ENCODE measurements at regions not wholly inside any gene's neighbourhood (a gene's known extent, or its start where the extent isn't known, plus 50 kb on each side); places are given as distances from the start of the nearest gene placed in this dataset.

DNA sequence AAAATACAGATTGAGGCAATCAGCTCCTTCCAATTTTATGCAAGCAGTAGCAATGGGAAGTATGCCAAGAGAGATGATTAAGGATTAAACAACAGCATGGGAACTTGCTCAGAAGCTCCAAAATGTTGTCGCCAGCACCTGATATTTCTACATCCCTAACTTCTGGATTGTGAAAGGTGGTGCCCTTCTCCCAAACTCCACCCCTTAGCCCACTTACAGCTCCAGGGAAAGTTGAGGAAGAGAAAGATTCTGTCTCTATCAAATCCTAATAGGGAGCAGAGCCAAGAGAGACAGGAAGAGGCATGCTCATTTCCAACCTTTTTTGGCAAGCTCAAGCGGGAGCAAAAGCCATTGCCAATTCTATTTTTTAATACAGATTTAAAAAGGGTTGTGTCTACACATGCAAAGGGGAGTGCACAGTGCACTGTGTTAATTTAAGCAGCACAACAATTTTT lies 92.4 kb upstream of the NR3C1 start:
- Histone ChIP-seq H3K36me3 (replicated peaks; ENCODE audit: insufficient read depth, low read length) (no peaks in the 10 kb centered on the region), H3K4me2 (ENCODE audit: low read depth, low read length) (no peak overlapping the region), H3K27ac (ENCODE audit: low read length) (no peak overlapping the region), H3K79me2 (ENCODE audit: low read length) (no peaks in the 10 kb centered on the region), H3F3A (ENCODE audit: insufficient read depth, low read length) (no peaks in the 10 kb centered on the region), H3K9ac (ENCODE audit: low read length) (no peak overlapping the region), H3K4me1 (ENCODE audit: low read length) (no peaks in the 10 kb centered on the region), H3K27me3 (replicated peaks; ENCODE audit: insufficient read depth, low read length) (no peaks in the 10 kb centered on the region), H2AFZ (ENCODE audit: low read length) (no peak overlapping the region), H3K4me3 (ENCODE audit: low read length) (no peak overlapping the region), H3K9me3 (replicated peaks; ENCODE audit: insufficient read depth, low read length) (no peaks in the 10 kb centered on the region), H3K9me2 (replicated peaks; ENCODE audit: insufficient read depth, low read length) (no peaks in the 10 kb centered on the region), H4K20me1 (ENCODE audit: insufficient read depth, low read length) (no peaks in the 10 kb centered on the region)
- DNase-seq, result no peak
- TF ChIP-seq EZH2 (optimal IDR thresholded peaks at IDR 0.05; ENCODE audit: low read depth, low read length), result no peak
- TF ChIP-seq, protein P1, sequence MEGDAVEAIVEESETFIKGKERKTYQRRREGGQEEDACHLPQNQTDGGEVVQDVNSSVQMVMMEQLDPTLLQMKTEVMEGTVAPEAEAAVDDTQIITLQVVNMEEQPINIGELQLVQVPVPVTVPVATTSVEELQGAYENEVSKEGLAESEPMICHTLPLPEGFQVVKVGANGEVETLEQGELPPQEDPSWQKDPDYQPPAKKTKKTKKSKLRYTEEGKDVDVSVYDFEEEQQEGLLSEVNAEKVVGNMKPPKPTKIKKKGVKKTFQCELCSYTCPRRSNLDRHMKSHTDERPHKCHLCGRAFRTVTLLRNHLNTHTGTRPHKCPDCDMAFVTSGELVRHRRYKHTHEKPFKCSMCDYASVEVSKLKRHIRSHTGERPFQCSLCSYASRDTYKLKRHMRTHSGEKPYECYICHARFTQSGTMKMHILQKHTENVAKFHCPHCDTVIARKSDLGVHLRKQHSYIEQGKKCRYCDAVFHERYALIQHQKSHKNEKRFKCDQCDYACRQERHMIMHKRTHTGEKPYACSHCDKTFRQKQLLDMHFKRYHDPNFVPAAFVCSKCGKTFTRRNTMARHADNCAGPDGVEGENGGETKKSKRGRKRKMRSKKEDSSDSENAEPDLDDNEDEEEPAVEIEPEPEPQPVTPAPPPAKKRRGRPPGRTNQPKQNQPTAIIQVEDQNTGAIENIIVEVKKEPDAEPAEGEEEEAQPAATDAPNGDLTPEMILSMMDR (IDR thresholded peaks at IDR 0.05; ENCODE audit: low read length), result no peak
- TF ChIP-seq EZH2phosphoT487 (IDR thresholded peaks at IDR 0.05; ENCODE audit: low read length), result no peak

DNA sequence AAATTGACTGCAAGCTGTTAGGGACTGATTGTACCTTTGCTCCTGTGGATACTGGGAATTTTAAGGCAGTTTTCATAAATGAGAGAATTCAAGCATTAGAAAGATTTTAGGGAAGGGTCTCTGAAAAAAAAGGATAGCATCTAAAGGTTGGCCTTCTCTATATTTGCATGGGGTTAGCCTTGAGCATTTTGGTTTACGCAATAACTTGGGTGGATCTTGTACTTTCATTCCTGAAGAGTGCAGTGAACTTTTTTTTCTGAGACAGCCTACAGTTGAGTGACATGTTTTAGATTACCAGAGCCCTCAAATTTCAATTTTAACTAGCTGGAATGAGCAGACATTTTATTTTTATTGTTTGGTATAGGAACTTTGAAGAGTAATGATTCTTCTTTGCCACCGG lies 91.6 kb upstream of the NR3C1 start:
- Histone ChIP-seq H3K9me2 (replicated peaks; ENCODE audit: insufficient read depth, low read length) (no peaks in the 10 kb centered on the region), H2AFZ (ENCODE audit: low read length) (no peak overlapping the region), H3K27me3 (replicated peaks; ENCODE audit: insufficient read depth, low read length) (no peaks in the 10 kb centered on the region), H3F3A (ENCODE audit: insufficient read depth, low read length) (no peaks in the 10 kb centered on the region), H3K27ac (ENCODE audit: low read length) (no peak overlapping the region), H3K79me2 (ENCODE audit: low read length) (no peaks in the 10 kb centered on the region), H3K9me3 (replicated peaks; ENCODE audit: insufficient read depth, low read length) (no peaks in the 10 kb centered on the region), H3K4me1 (ENCODE audit: low read length) (no peaks in the 10 kb centered on the region), H4K20me1 (ENCODE audit: insufficient read depth, low read length) (no peaks in the 10 kb centered on the region), H3K9ac (ENCODE audit: low read length) (no peak overlapping the region), H3K4me3 (ENCODE audit: low read length) (no peak overlapping the region), H3K4me2 (ENCODE audit: low read depth, low read length) (no peak overlapping the region), H3K36me3 (replicated peaks; ENCODE audit: insufficient read depth, low read length) (no peaks in the 10 kb centered on the region)
- no peak for DNase-seq
- TF ChIP-seq, protein P1 (IDR thresholded peaks at IDR 0.05; ENCODE audit: low read length), result no peak
- TF ChIP-seq EZH2phosphoT487 (IDR thresholded peaks at IDR 0.05; ENCODE audit: low read length) (no peak), EZH2 (optimal IDR thresholded peaks at IDR 0.05; ENCODE audit: low read depth, low read length) (no peak)

DNA sequence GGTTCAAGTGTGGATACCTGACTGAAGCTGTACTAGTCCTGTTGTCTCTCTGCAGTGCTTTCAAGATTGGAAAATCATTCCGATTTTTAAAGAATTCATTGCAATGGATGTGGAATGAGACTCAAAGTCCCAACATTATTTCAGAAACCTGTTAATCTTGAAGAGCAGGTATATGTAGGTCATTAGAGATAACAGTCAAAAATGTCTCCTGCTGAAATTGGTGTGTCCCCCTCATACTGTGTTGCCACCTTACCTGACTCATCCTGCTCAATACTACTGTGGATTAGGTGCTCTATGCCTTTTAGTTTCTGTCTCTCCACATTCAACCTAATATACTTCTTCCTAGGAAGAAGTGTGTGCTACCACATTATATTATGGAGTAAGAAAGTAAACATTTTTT lies 91.1 kb upstream of the NR3C1 start:
- Histone ChIP-seq H3K27ac (ENCODE audit: low read length) (no peak overlapping the region), H3K36me3 (replicated peaks; ENCODE audit: insufficient read depth, low read length) (no peaks in the 10 kb centered on the region), H3K9me2 (replicated peaks; ENCODE audit: insufficient read depth, low read length) (no peaks in the 10 kb centered on the region), H3K9me3 (replicated peaks; ENCODE audit: insufficient read depth, low read length) (no peaks in the 10 kb centered on the region), H3K4me3 (ENCODE audit: low read length) (no peak overlapping the region), H2AFZ (ENCODE audit: low read length) (no peak overlapping the region), H4K20me1 (ENCODE audit: insufficient read depth, low read length) (no peaks in the 10 kb centered on the region), H3K79me2 (ENCODE audit: low read length) (no peaks in the 10 kb centered on the region), H3K4me1 (ENCODE audit: low read length) (no peaks in the 10 kb centered on the region), H3K27me3 (replicated peaks; ENCODE audit: insufficient read depth, low read length) (no peaks in the 10 kb centered on the region), H3F3A (ENCODE audit: insufficient read depth, low read length) (no peaks in the 10 kb centered on the region), H3K9ac (ENCODE audit: low read length) (no peak overlapping the region), H3K4me2 (ENCODE audit: low read depth, low read length) (no peak overlapping the region)
- TF ChIP-seq EZH2phosphoT487 (IDR thresholded peaks at IDR 0.05; ENCODE audit: low read length) (no peak), EZH2 (optimal IDR thresholded peaks at IDR 0.05; ENCODE audit: low read depth, low read length) (no peak)
- TF ChIP-seq, protein P1 (IDR thresholded peaks at IDR 0.05; ENCODE audit: low read length), result no peak
- no peak for DNase-seq

Data from MM.1S (cell line).